H1 (cell line): ENCODE measurements at regions not wholly inside any gene's neighbourhood (a gene's known extent, or its start where the extent isn't known, plus 50 kb on each side); places are given as distances from the start of the nearest gene placed in this dataset. TPM values are rescaled to one million over a fixed set of nuclear protein-coding genes. Genes with fewer than 3 reads are reported as not detected.

Source experiments
- small RNA-seq: library from polyadenylated mRNA; stranded (forward); fragments of <200 nt; extraction: miRNeasy Mini kit (QIAGEN cat#:217004); gene quantifications from one replicate; pipeline ENCODE3, GENCODE V24; 2013; ENCODE audit not compliant: insufficient read depth

Small RNA genes in the stretch of these regions (small RNA-seq; reads per million reads assigned to genes)
- not detected for gene RNU6-755P
